ENCODE measurements at regions not wholly inside any gene's neighbourhood (a gene's known extent, or its start where the extent isn't known, plus 50 kb on each side); places are given as distances from the start of the nearest gene placed in this dataset.

- H3K4me3 ChIP-seq, result no peak overlapping the region
- H3K36me3 ChIP-seq (ENCODE audit: low read depth), result no peaks in the 10 kb centered on the region
- H3K4me1 ChIP-seq (ENCODE audit: low read depth), result no peaks in the 10 kb centered on the region
- intact Hi-C loops (cut with DNase I, micrococcal nuclease), result no loop called here
- ATAC-seq, result no peak
- no peaks in the 10 kb centered on the region for H3K9me3 ChIP-seq
- DNase-seq, result no peak
- TF ChIP-seq CTCF (IDR thresholded peaks at IDR 0.05), result no peak
Measured at GRCh38 chr15:93143186-93143585, 54.2 kb upstream of the RGMA start.

- ATAC-seq (peak; percentile 58), DNase-seq (peak in 1 of 3 donors; percentile 7)
- no peaks in the 10 kb centered on the region for H3K9me3 ChIP-seq
- H3K36me3 ChIP-seq (ENCODE audit: low read depth), result no peaks in the 10 kb centered on the region
- no peaks in the 10 kb centered on the region for H3K4me1 ChIP-seq (ENCODE audit: low read depth)
- TF ChIP-seq CTCF (IDR thresholded peaks at IDR 0.05), result no peak
- H3K4me3 ChIP-seq, result no peak overlapping the region
- intact Hi-C loops (cut with DNase I, micrococcal nuclease), result no loop called here
Measured at GRCh38 chr15:93141371-93141794, 52.4 kb upstream of the RGMA start.

- no peak for TF ChIP-seq CTCF (IDR thresholded peaks at IDR 0.05)
- intact Hi-C loops (cut with DNase I, micrococcal nuclease), result no loop called here
Measured at GRCh38 chr15:93139436-93139835, 50.4 kb upstream of the RGMA start.

GRCh38 chr15:93138681-93139250 lies 49.8 kb upstream of the RGMA start:
- H3K9me3 ChIP-seq, result no peaks in the 10 kb centered on the region
- no peaks in the 10 kb centered on the region for H3K4me1 ChIP-seq (ENCODE audit: low read depth)
- DNase-seq (no peak), ATAC-seq (no peak)
- no peaks in the 10 kb centered on the region for H3K36me3 ChIP-seq (ENCODE audit: low read depth)
- H3K4me3 ChIP-seq, result no peak overlapping the region
- no peak for TF ChIP-seq CTCF (IDR thresholded peaks at IDR 0.05)
- intact Hi-C loops (cut with DNase I, micrococcal nuclease), result no loop called here

More at GRCh38 chr15:93139436-93139835, 50.4 kb upstream of the RGMA start:
- Histone ChIP-seq H3K4me3 (no peak overlapping the region), H3K9me3 (no peaks in the 10 kb centered on the region), H3K4me1 (ENCODE audit: low read depth) (no peaks in the 10 kb centered on the region), H3K36me3 (ENCODE audit: low read depth) (no peaks in the 10 kb centered on the region)
- DNase-seq (no peak), ATAC-seq (no peak)

Measured in mucosa of descending colon (tissue), 3 donors.